IPS-11a (cell line): ENCODE measurements at regions not wholly inside any gene's neighbourhood (a gene's known extent, or its start where the extent isn't known, plus 50 kb on each side); places are given as distances from the start of the nearest gene placed in this dataset.
"Not testable (repeated sequence)": the region's sequence is repeated elsewhere in the genome, so short reads cannot be mapped to it uniquely, and the experiment has no call there.

Experiments used
- H3K4me3 ChIP-seq: one replicate; pipeline ENCODE4 v1.5.1; 2013; ENCODE audit warnings: low read depth, low read length, control low read depth

DNA sequence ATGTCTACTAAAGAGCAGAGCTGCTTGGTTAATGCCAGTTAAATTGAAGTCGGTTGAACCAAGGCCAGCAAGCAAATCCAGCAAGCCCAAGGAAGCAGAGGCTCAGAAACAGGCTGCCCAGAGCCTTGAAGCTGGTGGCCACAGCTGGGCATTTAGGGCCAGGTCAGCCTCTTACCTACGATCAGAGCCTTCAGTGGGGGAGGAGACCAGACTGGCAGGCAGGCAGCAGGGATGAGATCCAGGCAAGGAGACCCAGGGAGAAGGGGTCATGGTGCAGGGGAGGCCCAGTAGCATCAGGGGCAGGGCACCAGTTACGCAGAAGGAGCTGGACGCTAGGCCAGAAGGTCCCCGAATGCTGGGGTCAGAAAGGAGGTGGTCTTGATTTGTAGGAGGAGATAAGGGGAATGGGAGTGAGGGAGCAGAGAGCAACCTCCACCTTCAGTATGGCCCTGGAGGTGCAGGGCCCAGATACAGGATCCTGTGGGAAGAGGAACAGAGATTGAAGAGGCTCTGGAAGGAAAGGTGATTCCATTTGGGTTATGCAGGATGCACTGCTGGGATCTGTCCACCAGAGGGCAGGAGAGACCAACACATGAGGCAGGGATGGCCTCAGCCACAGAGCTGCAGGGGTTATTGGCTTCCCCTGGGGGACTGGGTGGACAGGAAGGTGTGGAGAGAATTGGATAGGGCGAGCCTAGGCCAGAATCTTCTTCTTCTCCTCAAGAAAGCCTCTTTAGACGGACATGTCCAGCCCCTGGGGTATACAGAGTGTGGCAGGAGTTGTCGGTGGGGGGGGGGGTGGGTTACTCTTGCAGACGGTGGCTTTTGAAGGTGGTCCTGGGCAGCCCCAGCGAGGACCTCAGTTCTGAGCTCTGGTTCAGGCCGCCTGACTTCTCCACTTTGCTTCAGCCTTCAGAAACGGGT is 132.6 kb upstream of the PODXL start:
- H3K4me3 ChIP-seq = no peak overlapping the region

DNA sequence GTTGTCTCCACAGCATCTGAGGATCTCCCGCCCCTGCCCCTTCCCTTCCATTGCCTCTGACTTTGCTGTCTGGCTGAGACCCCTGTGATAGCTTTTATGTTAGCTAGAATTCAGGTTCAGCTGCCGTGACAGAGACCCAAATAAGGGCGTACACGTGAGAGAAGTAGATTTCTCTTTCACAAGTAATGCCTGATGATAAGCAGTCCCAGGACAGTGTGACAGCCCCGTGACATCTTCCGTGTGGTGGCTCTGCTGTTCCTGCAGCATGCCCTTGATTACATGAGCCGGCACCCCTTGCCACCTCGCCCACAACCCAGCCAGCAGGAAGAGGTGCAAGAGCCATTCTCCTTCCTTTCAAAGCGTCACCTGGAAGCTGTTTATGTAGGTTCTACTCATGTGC is 130.9 kb upstream of the PODXL start:
- H3K4me3 ChIP-seq = no peak overlapping the region

DNA sequence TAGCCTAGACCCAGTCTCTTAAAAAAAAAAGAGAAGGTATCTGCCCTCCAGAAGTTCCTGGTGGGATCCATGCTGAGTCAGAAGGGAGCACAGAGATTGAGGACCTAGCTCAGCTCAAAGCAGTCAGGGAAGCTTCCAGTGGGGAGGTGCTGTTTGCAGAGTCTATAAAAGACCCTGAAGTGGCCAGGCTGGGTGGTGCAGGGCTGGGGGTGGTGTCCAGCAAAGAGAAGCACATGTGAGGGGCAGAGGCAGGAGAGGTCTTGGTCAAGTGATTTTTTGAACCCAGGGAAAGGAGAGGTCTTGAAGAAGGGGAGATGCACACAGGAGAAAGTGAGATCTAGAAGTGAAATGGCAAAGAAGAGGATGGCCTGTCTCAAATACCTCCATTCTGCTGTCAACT is 130.4 kb upstream of the PODXL start:
- no peak overlapping the region for H3K4me3 ChIP-seq

DNA sequence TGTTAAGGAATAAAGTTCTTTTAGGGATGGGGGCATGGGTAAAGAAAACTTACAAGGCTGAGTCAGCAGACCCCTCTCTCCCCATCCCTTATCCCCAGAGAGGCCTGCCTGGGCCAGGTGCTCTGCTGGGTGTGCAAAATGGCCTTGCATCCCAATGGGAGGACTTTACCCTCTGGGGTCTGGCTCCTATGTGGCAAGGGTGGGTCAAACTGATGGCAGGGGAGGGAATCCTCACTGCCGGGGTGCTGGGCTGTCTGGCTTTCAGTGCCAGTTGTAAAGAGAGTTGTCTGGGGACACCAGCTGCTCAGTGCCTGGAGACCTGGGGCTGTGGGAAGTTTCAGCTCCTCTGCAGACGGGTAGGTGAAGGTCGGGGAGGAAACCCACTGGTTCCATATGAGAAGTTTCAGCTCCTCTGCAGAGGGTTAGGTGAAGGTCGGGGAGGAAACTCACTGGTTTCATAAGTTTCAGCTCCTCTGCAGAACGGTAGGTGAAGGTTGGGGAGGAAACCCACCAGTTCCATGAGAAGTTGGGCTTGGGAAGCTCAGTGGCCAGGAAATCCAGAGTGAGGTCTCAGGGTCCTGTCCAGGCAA is 127.2 kb upstream of the PODXL start:
- no peak overlapping the region for H3K4me3 ChIP-seq

DNA sequence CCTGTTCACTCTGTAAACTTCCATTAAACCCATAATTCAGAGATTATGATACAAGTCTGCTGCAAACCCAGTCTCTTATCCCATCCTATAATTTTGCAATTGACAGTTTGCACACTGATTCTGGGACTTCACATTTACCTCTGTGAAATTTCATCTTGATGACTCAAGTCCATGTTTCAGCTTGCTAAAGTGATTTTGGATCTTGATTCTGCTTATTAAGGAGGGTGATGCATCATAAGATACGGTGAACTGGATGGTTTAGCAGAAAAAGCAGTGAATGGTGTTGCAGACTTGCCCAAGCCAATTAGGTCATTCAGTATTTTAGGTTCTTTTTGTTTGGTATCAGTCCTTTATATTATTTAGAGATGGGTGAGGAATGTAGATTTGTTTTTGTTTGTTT is 125.5 kb upstream of the PODXL start:
- no peak overlapping the region for H3K4me3 ChIP-seq

DNA sequence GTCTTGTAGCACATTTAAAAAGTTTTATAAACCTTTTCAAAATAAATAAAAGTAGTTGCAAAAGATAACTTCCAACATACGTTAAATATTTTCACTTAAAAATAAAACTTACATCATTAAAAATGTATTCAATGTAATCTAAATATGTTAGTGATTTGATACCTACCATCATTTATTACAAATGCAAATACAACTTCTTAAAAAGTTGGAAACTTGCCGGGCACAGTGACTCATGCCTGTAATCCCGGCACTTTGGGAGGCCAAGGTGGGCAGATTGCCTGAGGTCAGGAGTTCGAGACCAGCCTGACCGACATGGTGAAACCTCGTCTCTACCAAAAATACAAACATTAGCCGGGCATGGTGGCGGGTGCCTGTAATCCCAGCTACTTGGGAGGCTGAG is 122.6 kb upstream of the PODXL start:
- not testable (repeated sequence) for H3K4me3 ChIP-seq

DNA sequence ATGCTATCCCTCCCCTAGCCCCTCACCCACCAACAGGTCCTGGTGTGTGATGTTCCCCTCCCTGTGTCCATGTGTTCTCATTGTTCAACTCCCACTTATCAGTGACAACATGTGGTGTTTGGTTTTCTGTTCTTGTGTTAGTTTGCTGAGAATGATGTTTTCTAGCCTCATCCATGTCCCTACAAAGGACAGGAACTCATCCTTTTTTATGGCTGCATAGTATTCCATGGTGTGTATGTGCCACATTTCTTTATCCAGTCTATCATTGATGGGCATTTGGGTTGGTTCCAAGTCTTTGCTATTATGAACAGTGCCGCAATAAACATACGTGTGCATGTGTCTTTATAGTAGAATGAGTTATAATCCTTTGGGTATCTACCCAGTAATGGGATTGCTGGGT is 120.4 kb upstream of the PODXL start:
- not testable (repeated sequence) for H3K4me3 ChIP-seq

DNA sequence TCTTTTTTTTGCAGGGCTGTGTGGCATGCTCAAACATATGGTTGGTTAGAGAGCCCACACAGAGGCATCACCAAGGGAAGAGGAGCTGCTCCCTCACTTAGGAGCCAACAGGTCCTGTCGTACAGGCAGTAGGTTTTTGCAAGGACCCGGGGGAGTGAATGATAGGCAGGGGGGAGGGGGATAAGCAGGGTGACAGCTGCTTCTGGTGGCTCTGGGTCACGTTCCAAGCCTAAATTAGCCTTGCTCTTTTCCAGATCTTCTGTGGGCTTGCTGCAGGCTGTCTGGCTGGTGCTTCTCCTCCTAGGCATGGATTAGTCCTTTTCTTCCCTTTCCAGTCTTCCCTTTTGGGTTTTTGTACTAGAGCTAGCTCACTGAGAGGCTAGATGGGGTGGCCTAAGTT is 117.7 kb upstream of the PODXL start:
- H3K4me3 ChIP-seq = no peak overlapping the region

DNA sequence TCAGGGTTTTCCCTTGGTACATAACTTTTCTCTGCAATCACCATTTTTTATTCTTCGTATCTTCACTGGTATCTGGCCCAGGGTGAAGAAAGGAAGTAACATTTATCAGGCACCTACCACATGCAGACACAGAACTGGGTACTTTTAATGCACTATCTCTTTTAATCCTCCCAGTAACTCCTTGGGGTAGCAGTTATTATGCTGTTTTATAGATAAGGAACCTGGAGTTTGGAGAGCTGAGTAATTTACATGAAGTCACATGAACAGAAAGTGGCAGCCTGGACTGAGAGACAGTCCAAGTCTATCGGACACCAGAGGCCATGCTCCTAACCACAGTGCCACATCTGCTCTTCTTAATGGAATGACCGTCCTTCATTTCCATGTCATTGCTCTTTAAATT is 117.1 kb upstream of the PODXL start:
- no peak overlapping the region for H3K4me3 ChIP-seq

DNA sequence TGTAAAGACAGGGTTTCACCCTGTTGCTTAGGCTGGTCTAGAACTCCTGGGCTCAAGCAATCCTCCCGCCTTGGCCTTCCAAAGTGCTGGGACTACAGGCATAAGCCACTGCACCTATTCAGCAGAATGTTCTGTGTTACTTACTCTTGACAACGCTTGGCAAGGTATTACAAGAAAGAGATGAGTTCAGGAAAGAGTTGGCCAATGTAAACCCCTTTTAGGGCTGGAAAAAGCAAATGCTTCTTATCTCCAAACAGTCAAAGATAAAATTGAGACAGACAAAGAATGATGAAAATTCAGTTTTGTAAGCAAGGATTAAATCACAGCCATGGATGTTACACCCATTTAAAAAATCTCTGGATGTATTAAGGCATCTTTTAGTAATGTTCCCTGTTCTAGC is 114.0 kb upstream of the PODXL start:
- no peak overlapping the region for H3K4me3 ChIP-seq

DNA sequence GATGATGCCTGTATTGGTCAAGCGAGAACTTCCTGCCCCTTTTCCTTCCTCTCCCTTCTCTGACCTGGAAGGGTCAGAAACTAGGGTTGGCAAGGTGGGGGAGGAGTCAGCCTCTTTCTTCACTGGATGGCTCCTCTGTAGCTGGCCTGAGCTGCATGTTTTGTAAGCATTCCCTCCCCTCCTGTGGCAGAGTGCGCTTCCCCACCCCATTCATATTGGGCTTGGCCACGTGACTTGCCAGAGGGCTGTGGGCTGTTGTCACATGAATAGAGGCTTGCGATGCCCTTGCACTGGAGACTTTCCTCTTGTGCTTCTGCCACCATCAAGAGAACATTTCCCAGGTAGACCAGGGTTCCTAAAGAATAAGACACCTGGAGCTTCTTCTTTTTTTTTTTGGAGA is 111.3 kb upstream of the PODXL start:
- H3K4me3 ChIP-seq = no peak overlapping the region

DNA sequence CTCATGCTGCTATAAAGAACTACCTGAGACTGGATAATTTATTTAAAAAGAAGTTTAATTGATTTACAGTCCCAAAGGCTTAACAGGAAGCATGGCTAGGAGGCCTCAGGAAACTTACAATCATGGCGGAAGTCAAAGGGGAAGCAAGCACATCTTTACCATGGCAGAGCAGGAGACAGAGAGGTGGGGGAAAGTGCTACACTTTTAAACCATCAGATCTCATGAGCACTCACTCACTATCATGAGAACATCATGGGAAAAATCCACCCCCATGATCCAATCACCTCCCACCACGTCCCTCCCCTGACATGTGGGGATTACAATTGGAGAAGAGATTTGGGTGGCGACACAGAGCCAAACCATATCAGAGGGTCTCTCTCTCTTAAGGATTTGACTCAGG is 108.6 kb upstream of the PODXL start:
- H3K4me3 ChIP-seq = no peak overlapping the region

DNA sequence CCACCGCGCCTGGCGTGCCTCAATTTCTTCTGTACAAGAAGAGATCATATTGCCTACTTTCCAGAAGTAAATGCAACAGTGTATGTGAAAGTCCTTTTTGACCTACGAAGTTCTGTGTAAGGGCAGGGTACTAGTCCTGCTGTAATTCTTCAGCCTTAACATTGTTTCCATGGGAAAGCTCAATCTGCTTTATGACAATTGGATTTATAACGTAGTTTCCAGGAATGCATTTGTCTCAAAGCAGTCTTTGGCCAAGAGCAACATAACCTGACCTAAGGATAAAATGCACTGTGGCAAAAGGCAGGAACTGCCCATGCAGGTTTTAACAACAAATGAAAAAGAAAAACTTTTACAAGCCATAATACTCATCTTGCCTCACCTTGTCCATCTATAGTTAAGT is 108.1 kb upstream of the PODXL start:
- no peak overlapping the region for H3K4me3 ChIP-seq

DNA sequence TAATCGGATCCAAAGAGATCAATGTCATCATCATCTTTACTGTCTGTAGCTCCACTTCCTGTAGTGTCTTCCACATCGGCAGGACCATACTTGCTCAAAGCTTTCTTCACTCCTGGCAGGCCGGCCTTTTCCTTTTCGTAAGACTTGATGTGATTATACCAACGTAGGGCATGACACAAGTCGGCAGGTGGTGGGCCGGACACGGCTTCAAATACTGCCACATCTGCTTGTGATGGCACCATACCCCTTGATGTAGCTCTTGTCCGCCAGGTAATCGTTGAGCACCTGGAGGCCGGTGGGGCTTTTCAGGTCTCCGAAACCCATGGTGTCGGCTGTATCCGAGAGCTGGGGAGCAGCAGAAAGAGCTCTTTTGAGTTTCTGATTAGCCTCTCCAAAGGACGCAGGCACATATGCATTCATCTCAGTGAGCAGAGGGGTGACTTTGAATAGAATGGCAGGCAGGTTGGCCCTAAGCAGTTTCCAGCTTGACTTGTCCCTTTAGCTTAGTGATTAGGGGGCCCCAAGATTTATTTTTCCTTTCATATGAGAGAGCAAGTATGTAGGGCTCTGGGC is 106.0 kb upstream of the PODXL start:
- not testable (repeated sequence) for H3K4me3 ChIP-seq

DNA sequence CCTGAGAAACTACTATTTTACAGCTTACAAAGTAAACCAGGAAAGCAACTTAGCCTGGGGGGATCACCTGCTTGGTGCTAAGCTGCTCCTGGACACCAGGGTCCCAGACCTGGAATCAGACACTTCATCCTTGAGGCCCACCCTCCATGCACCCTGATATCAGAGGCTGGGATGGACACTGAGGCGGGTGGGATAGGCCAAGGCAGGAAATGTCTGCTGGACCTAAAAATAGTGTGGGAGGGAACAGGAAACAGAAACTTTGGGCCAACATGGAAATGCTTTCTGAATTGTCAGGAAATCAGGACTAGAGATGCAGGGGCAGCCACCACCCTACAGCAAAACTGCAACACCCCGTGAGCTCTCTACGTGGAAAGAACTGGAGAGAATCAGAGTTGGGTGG is 101.5 kb upstream of the PODXL start:
- no peak overlapping the region for H3K4me3 ChIP-seq

DNA sequence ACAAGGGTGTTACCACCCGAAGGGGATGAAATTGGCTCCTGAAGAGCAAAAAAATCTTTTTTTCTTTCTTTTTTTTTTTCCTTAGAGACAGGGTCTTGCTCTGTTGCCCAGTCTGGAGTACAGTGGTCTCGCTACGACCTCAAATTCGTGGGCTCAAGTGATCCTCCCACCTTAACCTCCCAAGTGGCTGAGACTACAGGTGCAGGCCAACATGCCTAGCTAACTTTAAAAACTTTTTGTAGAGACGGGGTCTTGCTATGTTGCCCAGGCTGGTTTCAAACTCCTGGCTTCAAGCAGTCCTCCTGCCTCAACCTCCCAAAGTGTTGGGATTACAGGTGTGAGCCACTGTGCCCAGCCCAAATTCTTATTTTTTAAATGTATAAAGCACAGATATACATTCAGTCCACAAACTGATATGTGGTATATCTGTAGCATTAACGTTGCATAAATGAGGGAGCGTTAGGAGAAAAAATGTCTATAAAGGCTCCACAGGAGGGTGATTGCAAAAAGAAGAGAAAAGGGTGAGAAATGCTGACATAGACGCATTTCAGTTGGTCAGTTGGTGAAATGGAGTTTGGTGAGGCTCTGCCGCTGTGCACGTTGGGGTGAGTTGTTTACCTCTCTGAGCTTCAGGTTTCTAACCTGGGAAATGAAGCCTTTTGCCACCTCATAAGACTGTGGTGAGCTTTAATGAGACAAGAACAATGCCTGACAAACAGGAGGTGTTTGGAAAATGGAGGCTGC is 100.7 kb upstream of the PODXL start:
- no peak overlapping the region for H3K4me3 ChIP-seq

DNA sequence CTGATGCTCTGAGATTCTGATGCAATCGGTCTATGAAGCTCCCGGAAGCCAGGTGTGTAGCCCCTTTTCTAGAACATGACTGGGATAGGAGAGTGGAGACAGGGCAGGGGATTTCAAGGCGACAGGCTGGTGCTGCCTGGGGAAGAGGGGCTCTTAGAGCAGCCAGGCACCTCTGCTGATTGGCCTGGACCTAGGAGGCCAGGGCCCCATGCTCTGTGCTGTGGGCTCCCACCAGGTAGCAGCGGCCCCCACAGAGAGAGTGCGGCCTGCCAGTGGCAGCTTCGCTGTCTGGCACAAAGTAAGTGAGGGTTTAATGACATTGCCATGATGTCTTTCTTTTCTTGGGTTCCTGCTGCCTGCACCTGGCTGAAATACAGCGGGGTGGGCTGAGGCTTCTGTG is 99.4 kb upstream of the PODXL start:
- no peak overlapping the region for H3K4me3 ChIP-seq

DNA sequence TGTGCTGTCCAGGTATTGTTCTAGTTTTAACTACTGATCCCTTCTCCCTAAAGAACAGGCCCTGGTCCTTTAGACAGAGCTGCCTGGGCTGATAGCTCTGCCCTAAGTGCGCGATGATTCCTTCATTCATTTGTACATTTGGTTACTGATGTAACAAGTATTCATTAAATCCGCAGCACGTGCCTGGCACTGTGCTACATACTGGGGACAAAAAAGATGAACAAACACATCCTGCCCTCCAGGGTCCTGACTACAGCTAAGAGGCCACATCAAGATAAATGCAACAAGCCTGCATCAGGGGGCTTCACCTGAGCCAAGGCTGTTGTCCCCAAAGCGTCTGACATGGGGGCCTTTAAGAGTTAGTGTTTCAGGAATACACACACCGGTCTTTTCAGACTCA is 99.0 kb upstream of the PODXL start:
- H3K4me3 ChIP-seq = no peak overlapping the region

DNA sequence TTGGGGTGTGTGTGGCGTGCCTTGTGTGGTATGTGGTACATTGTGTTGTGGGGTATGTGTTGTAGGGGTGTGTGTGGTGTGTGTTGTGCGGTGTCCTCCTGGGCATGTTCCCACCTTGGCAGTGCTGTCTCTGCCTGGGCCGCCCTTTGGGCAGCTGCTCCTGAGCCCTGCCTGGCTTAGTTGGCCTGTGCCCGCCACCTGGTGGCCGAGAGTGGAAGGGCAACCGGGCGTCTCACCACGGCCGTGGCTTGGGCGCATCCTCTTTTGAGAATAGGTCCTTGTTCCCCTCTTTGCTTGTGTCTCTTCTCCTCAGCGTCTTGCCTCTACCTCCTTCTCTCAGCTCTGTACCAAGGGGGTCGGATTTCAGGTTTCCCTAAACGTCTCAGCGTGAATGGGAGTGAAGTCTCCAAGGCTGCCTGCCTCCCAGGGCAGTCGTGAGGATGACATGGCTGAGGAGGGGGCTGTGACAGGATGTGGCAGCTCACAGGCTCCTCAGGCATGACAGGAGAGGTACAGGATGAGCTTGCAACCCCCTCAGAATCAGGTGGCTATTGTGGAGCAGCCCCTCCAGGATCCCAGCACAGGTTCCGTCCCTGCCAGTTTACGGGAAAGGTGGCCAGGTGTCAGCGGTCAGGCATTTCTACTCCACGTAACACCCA is 98.4 kb upstream of the PODXL start:
- H3K4me3 ChIP-seq = no peak overlapping the region

DNA sequence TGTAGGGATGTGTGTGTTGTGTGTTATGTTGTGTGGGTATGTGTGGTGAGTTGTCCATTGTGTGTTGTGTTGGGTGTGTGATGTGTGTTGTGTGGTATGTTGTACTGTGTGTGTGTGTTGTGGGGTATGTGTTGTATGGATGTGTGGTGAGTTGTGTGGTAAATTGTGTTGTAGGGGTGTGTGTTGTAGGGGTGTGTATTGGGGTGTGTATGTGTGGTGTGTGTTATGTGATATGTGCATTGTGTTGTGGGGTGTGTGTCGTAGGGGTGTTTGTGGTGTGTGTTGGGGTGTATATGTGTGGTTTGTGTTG is 97.8 kb upstream of the PODXL start:
- no peak overlapping the region for H3K4me3 ChIP-seq
